Ovary (tissue), 3 donors: ENCODE measurements at regions not wholly inside any gene's neighbourhood (a gene's known extent, or its start where the extent isn't known, plus 50 kb on each side); places are given as distances from the start of the nearest gene placed in this dataset.

Source experiments
- EP300 ChIP-seq: sonication (generic); formaldehyde crosslinking; IDR thresholded peaks from one replicate; pipeline ENCODE4 v1.6.1; 2017; ENCODE audit warnings: antibody characterized with exemption
- POLR2A ChIP-seq: fragments of 450-650 bp; IDR thresholded peaks from one replicate; pipeline ENCODE4 v1.6.1; 2017; ENCODE audit warnings: antibody characterized with exemption, mild to moderate bottlenecking, moderate library complexity
- TF ChIP-seq, protein P1 (sequence below), 3 donors: fragments of 450-650 bp in 2 of 3; fragments of 200-600 bp in 1 of 3; IDR thresholded peaks; one replicate each; pipeline versions ENCODE4 v1.5.1 to v1.8.0; 2016 to 2022; ENCODE audit warnings: antibody characterized with exemption in 3 of 3, mild to moderate bottlenecking in 1 of 3
- donor health status: DM: no; HTN: no; CAD: no.

DNA sequence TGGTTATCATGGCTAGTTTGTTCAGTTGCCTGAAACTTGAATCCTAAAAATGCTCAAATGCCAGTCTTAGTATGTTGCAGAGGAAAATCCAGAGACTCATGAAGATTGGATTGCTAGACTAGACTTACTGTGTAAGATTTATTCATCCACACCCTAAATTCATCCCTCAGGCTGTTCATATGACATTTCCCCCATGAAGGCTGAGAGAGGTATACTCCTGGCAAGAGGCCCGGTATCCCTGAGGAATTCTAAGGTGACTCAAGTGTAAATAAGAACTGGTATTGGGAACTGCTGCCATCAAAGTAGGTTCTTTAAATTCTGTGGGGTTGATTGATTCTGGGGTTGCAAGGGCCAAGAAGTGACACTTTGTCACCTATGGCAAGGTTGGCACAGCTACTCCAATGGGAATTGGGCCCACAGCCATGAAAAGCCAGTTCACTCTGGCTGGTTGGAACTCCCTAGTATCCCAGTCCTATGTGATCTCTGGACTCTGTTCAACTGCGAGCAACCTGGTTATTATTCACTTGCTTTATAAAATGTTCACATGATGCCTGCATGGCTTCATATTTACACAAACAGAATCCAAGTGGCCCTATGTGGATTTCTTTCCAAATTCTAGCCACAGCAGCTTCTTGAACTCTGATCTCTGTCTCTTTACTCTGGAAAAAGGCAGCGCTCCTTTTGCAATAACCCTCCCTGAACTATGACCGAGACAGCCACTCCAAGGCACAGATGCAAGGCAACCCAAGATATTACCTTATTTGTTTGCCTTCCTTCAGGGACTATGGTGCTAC lies 429.1 kb downstream of the CBLN2 start:
- TF ChIP-seq, protein P1, sequence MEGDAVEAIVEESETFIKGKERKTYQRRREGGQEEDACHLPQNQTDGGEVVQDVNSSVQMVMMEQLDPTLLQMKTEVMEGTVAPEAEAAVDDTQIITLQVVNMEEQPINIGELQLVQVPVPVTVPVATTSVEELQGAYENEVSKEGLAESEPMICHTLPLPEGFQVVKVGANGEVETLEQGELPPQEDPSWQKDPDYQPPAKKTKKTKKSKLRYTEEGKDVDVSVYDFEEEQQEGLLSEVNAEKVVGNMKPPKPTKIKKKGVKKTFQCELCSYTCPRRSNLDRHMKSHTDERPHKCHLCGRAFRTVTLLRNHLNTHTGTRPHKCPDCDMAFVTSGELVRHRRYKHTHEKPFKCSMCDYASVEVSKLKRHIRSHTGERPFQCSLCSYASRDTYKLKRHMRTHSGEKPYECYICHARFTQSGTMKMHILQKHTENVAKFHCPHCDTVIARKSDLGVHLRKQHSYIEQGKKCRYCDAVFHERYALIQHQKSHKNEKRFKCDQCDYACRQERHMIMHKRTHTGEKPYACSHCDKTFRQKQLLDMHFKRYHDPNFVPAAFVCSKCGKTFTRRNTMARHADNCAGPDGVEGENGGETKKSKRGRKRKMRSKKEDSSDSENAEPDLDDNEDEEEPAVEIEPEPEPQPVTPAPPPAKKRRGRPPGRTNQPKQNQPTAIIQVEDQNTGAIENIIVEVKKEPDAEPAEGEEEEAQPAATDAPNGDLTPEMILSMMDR (IDR thresholded peaks at IDR 0.05), result no peak
- no peak for TF ChIP-seq POLR2A
- no peak for TF ChIP-seq EP300
